ENCODE measurements at regions not wholly inside any gene's neighbourhood (a gene's known extent, or its start where the extent isn't known, plus 50 kb on each side); places are given as distances from the start of the nearest gene placed in this dataset.

GRCh38 chr11:97880209-97880608, 1140.5 kb upstream of the CNTN5 start:
- BruUV-seq (replicated peaks) = no TSS peak
- CTCF ChIA-PET = no interaction called here
- H3K79me2 ChIP-seq (ENCODE audit: low read depth) = no peaks in the 10 kb centered on the region
- no peaks in the 10 kb centered on the region for H3K9me2 ChIP-seq (ENCODE audit: insufficient read depth)
- no peak overlapping the region for H3K4me2 ChIP-seq
- TF ChIP-seq EZH2 (IDR thresholded peaks at IDR 0.05; ENCODE audit: low read depth) = no peak
- TF ChIP-seq CTCF (conservative IDR thresholded peaks at IDR 0.05) = no peak
- H3K36me3 ChIP-seq (ENCODE audit: low read depth) = no peaks in the 10 kb centered on the region
- no peak overlapping the region for H2AFZ ChIP-seq
- no peaks in the 10 kb centered on the region for H3K27me3 ChIP-seq (ENCODE audit: insufficient read depth, low read depth)
- no peaks in the 10 kb centered on the region for H4K20me1 ChIP-seq (ENCODE audit: insufficient read depth)
- H3K9me3 ChIP-seq (ENCODE audit: insufficient read depth, low read depth) = no peaks in the 10 kb centered on the region
- no peaks in the 10 kb centered on the region for H3K4me1 ChIP-seq (replicated peaks; ENCODE audit: insufficient read depth)
- intact Hi-C loops (cut with micrococcal nuclease; ENCODE audit: unreplicated experiment) = no loop called here
- POLR2A ChIA-PET (ENCODE audit: unreplicated experiment) = no interaction called here
- no peaks in the 10 kb centered on the region for H3F3A ChIP-seq (ENCODE audit: insufficient read depth, low read depth)
- DNase-seq = no peak
- H3K4me3 ChIP-seq = no peak overlapping the region
- H3K27ac ChIP-seq = no peak overlapping the region

GRCh38 chr11:97883086-97883485, 1137.7 kb upstream of the CNTN5 start:
- Histone ChIP-seq H3K79me2 (ENCODE audit: low read depth) (no peaks in the 10 kb centered on the region), H3K4me2 (no peak overlapping the region), H3K27ac (no peak overlapping the region), H3K4me1 (replicated peaks; ENCODE audit: insufficient read depth) (no peaks in the 10 kb centered on the region), H3K36me3 (ENCODE audit: low read depth) (no peaks in the 10 kb centered on the region), H4K20me1 (ENCODE audit: insufficient read depth) (no peaks in the 10 kb centered on the region), H3K9me2 (ENCODE audit: insufficient read depth) (no peaks in the 10 kb centered on the region), H2AFZ (no peak overlapping the region), H3F3A (ENCODE audit: insufficient read depth, low read depth) (no peaks in the 10 kb centered on the region), H3K9me3 (ENCODE audit: insufficient read depth, low read depth) (no peaks in the 10 kb centered on the region), H3K4me3 (no peak overlapping the region), H3K27me3 (ENCODE audit: insufficient read depth, low read depth) (no peaks in the 10 kb centered on the region)
- ChIA-PET POLR2A (ENCODE audit: unreplicated experiment) (no interaction called here), CTCF (no interaction called here)
- no TSS peak for BruUV-seq (replicated peaks)
- no peak for DNase-seq
- TF ChIP-seq CTCF (conservative IDR thresholded peaks at IDR 0.05) (no peak), EZH2 (IDR thresholded peaks at IDR 0.05; ENCODE audit: low read depth) (no peak)
- intact Hi-C loops (cut with micrococcal nuclease; ENCODE audit: unreplicated experiment) = no loop called here

- H3K27ac ChIP-seq = no peak overlapping the region
- intact Hi-C loops (cut with micrococcal nuclease; ENCODE audit: unreplicated experiment) = no loop called here
- no peak overlapping the region for H2AFZ ChIP-seq
- no peaks in the 10 kb centered on the region for H3K36me3 ChIP-seq (ENCODE audit: low read depth)
- H4K20me1 ChIP-seq (ENCODE audit: insufficient read depth) = no peaks in the 10 kb centered on the region
- H3K4me3 ChIP-seq = no peak overlapping the region
- H3K79me2 ChIP-seq (ENCODE audit: low read depth) = no peaks in the 10 kb centered on the region
- CTCF ChIA-PET = no interaction called here
- no peaks in the 10 kb centered on the region for H3F3A ChIP-seq (ENCODE audit: insufficient read depth, low read depth)
- no peaks in the 10 kb centered on the region for H3K4me1 ChIP-seq (replicated peaks; ENCODE audit: insufficient read depth)
- H3K9me3 ChIP-seq (ENCODE audit: insufficient read depth, low read depth) = no peaks in the 10 kb centered on the region
- no peak for TF ChIP-seq CTCF (conservative IDR thresholded peaks at IDR 0.05)
- no peak for TF ChIP-seq EZH2 (IDR thresholded peaks at IDR 0.05; ENCODE audit: low read depth)
- H3K4me2 ChIP-seq = no peak overlapping the region
- BruUV-seq (replicated peaks) = no TSS peak
- POLR2A ChIA-PET (ENCODE audit: unreplicated experiment) = no interaction called here
- DNase-seq = no peak
- no peaks in the 10 kb centered on the region for H3K27me3 ChIP-seq (ENCODE audit: insufficient read depth, low read depth)
- no peaks in the 10 kb centered on the region for H3K9me2 ChIP-seq (ENCODE audit: insufficient read depth)
Measured at GRCh38 chr11:97888641-97889040, 1132.1 kb upstream of the CNTN5 start.

Measured in PC-9 (cell line).